ENCODE measurements at regions not wholly inside any gene's neighbourhood (a gene's known extent, or its start where the extent isn't known, plus 50 kb on each side); places are given as distances from the start of the nearest gene placed in this dataset.

- TF ChIP-seq EZH2 (IDR thresholded peaks at IDR 0.05; ENCODE audit: insufficient read depth, poor library complexity, severe bottlenecking) (no peak), EZH2phosphoT487 (IDR thresholded peaks at IDR 0.05; ENCODE audit: insufficient read depth, low read depth) (no peak)
Measured at GRCh38 chr16:85284141-85284817, 172.0 kb upstream of the CIBAR2 start.
